ENCODE measurements at regions not wholly inside any gene's neighbourhood (a gene's known extent, or its start where the extent isn't known, plus 50 kb on each side); places are given as distances from the start of the nearest gene placed in this dataset.

DNA sequence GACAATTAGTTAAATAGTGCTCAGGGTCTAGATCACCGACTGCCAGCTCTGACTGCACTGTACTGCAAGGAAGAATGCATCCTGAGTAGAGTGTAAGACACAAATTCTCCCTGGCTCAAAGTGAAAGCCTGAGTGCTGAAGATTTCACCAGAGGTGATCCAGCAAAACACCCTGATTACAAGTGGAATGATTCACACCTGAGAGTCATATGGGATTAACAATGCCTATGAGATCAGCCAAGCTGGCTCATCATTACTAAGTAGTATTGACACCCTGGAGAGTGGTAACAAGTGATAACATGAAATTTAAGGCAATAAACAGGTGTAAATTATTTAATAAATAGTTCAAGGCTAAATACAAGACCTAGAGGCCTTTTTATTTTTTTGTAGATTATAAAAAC lies 403.8 kb upstream of the PRR20A start:
- TF ChIP-seq, protein P1, sequence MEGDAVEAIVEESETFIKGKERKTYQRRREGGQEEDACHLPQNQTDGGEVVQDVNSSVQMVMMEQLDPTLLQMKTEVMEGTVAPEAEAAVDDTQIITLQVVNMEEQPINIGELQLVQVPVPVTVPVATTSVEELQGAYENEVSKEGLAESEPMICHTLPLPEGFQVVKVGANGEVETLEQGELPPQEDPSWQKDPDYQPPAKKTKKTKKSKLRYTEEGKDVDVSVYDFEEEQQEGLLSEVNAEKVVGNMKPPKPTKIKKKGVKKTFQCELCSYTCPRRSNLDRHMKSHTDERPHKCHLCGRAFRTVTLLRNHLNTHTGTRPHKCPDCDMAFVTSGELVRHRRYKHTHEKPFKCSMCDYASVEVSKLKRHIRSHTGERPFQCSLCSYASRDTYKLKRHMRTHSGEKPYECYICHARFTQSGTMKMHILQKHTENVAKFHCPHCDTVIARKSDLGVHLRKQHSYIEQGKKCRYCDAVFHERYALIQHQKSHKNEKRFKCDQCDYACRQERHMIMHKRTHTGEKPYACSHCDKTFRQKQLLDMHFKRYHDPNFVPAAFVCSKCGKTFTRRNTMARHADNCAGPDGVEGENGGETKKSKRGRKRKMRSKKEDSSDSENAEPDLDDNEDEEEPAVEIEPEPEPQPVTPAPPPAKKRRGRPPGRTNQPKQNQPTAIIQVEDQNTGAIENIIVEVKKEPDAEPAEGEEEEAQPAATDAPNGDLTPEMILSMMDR (conservative IDR thresholded peaks at IDR 0.05; ENCODE audit: low read depth, low read length): no peak
- TF ChIP-seq EZH2 (IDR thresholded peaks at IDR 0.05; ENCODE audit: borderline replicate concordance, low read depth, low read length, poor library complexity, severe bottlenecking): no peak
